Astrocyte of the cerebellum (primary cell): ENCODE measurements at regions not wholly inside any gene's neighbourhood (a gene's known extent, or its start where the extent isn't known, plus 50 kb on each side); places are given as distances from the start of the nearest gene placed in this dataset.

Experiments used
- DNase-seq: peaks from one replicate; pipeline ENCODE4 v3.0.0-alpha.2; 2011; ENCODE audit warnings: low read depth
- H3K4me3 ChIP-seq: 2 replicates; pipeline ENCODE4 v1.5.1; 2011; ENCODE audit warnings: mild to moderate bottlenecking, low read depth, low read length, moderate library complexity
- in situ Hi-C: cut with HindIII; loops from 2 replicates; pipeline ENCODE4 v1.10.0; 2017; ENCODE audit warnings: low sequenced_read_pairs
- TF ChIP-seq, protein P1 (sequence below): IDR thresholded peaks from 2 replicates; pipeline ENCODE4 v1.5.1; 2012; ENCODE audit warnings: low read length, low read depth, moderate library complexity, mild to moderate bottlenecking; ENCODE audit errors: missing control alignments

DNA sequence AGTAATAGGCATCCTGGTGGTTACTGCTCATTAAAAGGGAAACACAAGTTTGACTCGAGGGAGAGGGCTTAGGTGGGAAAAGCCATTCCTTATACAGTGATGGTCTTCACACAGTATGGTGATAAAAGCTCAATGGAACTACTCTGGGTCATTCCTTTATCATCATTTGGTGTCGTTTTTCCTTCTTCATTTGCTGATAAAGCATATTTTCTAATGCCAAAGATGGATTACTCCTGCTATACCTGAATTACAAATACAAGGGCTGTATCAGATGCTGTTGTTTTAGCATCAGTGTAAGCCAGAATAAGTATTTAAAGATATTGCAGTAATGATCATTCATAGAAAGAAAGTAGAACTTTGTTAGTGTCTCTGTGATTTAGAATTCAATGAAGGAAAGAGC, 563.7 kb downstream of the PLCL1 start:
- TF ChIP-seq, protein P1, sequence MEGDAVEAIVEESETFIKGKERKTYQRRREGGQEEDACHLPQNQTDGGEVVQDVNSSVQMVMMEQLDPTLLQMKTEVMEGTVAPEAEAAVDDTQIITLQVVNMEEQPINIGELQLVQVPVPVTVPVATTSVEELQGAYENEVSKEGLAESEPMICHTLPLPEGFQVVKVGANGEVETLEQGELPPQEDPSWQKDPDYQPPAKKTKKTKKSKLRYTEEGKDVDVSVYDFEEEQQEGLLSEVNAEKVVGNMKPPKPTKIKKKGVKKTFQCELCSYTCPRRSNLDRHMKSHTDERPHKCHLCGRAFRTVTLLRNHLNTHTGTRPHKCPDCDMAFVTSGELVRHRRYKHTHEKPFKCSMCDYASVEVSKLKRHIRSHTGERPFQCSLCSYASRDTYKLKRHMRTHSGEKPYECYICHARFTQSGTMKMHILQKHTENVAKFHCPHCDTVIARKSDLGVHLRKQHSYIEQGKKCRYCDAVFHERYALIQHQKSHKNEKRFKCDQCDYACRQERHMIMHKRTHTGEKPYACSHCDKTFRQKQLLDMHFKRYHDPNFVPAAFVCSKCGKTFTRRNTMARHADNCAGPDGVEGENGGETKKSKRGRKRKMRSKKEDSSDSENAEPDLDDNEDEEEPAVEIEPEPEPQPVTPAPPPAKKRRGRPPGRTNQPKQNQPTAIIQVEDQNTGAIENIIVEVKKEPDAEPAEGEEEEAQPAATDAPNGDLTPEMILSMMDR: no peak
- H3K4me3 ChIP-seq: no peak overlapping the region
- in situ Hi-C loops: no loop called here
- DNase-seq: no peak

DNA sequence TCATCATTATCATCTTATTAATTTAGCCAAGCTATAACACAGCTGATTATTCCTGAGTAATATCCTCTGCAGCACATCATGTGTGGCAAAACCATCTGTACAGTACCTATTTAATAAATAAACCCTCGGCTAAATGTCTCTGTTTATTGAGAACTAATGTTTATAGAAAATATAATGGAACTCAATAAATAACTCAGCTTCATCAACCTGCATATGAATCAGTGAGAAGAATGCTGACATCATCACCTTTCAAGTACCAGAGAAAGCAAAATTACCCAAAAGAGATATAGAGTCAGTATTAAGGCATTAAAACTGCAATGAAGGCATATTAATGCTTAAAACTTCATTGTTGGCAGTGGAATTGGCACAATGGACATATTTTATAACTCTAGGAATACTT, 558.3 kb downstream of the PLCL1 start:
- H3K4me3 ChIP-seq: no peak overlapping the region
- in situ Hi-C loops: no loop called here
- DNase-seq: no peak
- TF ChIP-seq, protein P1: no peak

GRCh38 chr2:198359308-198359707, 554.9 kb downstream of the PLCL1 start:
- TF ChIP-seq, protein P1: no peak
- no peak overlapping the region for H3K4me3 ChIP-seq

GRCh38 chr2:198356157-198356556, 551.8 kb downstream of the PLCL1 start:
- in situ Hi-C loops: no loop called here
- TF ChIP-seq, protein P1: no peak
- H3K4me3 ChIP-seq: no peak overlapping the region
- no peak for DNase-seq

More at GRCh38 chr2:198359308-198359707, 554.9 kb downstream of the PLCL1 start:
- in situ Hi-C loops: no loop called here
- DNase-seq: no peak

- H3K4me3 ChIP-seq: no peak overlapping the region
- in situ Hi-C loops: no loop called here
- DNase-seq: no peak
- TF ChIP-seq, protein P1: no peak
Observed at GRCh38 chr2:198351647-198352046, 547.3 kb downstream of the PLCL1 start.

- H3K4me3 ChIP-seq: no peak overlapping the region
- TF ChIP-seq, protein P1: no peak
- in situ Hi-C loops: no loop called here
- DNase-seq: no peak
Observed at GRCh38 chr2:198347946-198348345, 543.6 kb downstream of the PLCL1 start.

- DNase-seq: no peak
- no peak overlapping the region for H3K4me3 ChIP-seq
- in situ Hi-C loops: no loop called here
- TF ChIP-seq, protein P1: no peak
Observed at GRCh38 chr2:198347349-198347748, 543.0 kb downstream of the PLCL1 start.
